IMR-90 (cell line): ENCODE measurements at regions not wholly inside any gene's neighbourhood (a gene's known extent, or its start where the extent isn't known, plus 50 kb on each side); places are given as distances from the start of the nearest gene placed in this dataset.

ENCODE experiments used
- ATAC-seq: fragments of 200-7000 bp; cut with Tn5 transposase; 2 replicates; pipeline ENCODE4 v1.9.1; 2020; ENCODE audit warnings: low read depth, mild to moderate bottlenecking, moderate library complexity
- BruUV-seq: library from RNA; stranded (reverse); fragments of 400-500 nt; replicated peaks from 2 replicates; lab custom pipeline; 2021; lab: Mats Ljungman, UMichigan
- CTCF ChIA-PET: fragments of 300-600 bp; formaldehyde crosslinking; extraction: SDS; loops from one replicate; lab custom pipeline; 2021; ENCODE audit warnings: antibody characterized with exemption; lab: Yijun Ruan, JAX
- POLR2A ChIA-PET: fragments of 300-600 bp; sonication (Branson Sonifier 250); formaldehyde crosslinking; loops from one replicate; lab custom pipeline; 2022; ENCODE audit warnings: antibody characterized with exemption; ENCODE audit not compliant: unreplicated experiment; lab: Charles Lee
- DNase-seq: peaks from one replicate; pipeline ENCODE4 v3.0.0; 2013
- H2AFZ ChIP-seq: replicated peaks from 2 replicates; pipeline ENCODE3; 2013; ENCODE audit warnings: low read length, mild to moderate bottlenecking; ENCODE audit not compliant: poor library complexity
- H2AK5ac ChIP-seq: 2 replicates; pipeline ENCODE4 v1.6.1; 2013; ENCODE audit warnings: low read depth, low read length, inconsistent platforms
- H2AK9ac ChIP-seq: replicated peaks from 2 replicates; pipeline ENCODE3; 2013; ENCODE audit warnings: mild to moderate bottlenecking, low read depth, low read length, moderate library complexity; ENCODE audit not compliant: poor library complexity
- H2BK120ac ChIP-seq: 2 replicates; pipeline ENCODE4 v1.6.1; 2013; ENCODE audit warnings: low read depth, low read length, inconsistent platforms
- H2BK15ac ChIP-seq: 3 replicates; pipeline ENCODE4 v1.6.1; 2013; ENCODE audit warnings: low read depth, low read length, inconsistent platforms
- H2BK20ac ChIP-seq: 2 replicates; pipeline ENCODE4 v1.6.1; 2013; ENCODE audit warnings: low read depth, mild to moderate bottlenecking, inconsistent platforms, low read length, moderate library complexity
- H2BK5ac ChIP-seq: 2 replicates; pipeline ENCODE4 v1.6.1; 2013; ENCODE audit warnings: mild to moderate bottlenecking, low read depth, low read length, inconsistent platforms; ENCODE audit not compliant: poor library complexity, severe bottlenecking
- H3K14ac ChIP-seq: replicated peaks from 2 replicates; pipeline ENCODE4 v1.6.1; 2013; ENCODE audit warnings: low read depth, low read length, inconsistent platforms
- H3K18ac ChIP-seq: 2 replicates; pipeline ENCODE4 v1.6.1; 2013; ENCODE audit warnings: low read depth, low read length, control low read depth
- H3K23ac ChIP-seq: 2 replicates; pipeline ENCODE4 v1.6.1; 2013; ENCODE audit warnings: low read depth, low read length, inconsistent platforms
- H3K27ac ChIP-seq: 2 replicates; pipeline ENCODE4 v1.5.1; 2013; ENCODE audit warnings: mild to moderate bottlenecking, control low read depth, low read length; ENCODE audit not compliant: insufficient read depth
- H3K27me3 ChIP-seq: 2 replicates; pipeline ENCODE4 v1.6.1; 2013; ENCODE audit warnings: low read length; ENCODE audit not compliant: control insufficient read depth, insufficient read depth
- H3K36me3 ChIP-seq: 2 replicates; pipeline ENCODE4 v1.6.1; 2013; ENCODE audit warnings: low read length, mixed read lengths; ENCODE audit not compliant: control insufficient read depth, insufficient read depth
- H3K4ac ChIP-seq: 2 replicates; pipeline ENCODE4 v1.6.1; 2013; ENCODE audit warnings: low read depth, low read length, inconsistent platforms
- H3K4me1 ChIP-seq: 2 replicates; pipeline ENCODE4 v1.6.1; 2013; ENCODE audit warnings: low read length, mixed read lengths; ENCODE audit not compliant: control insufficient read depth, insufficient read depth
- H3K4me2 ChIP-seq: 2 replicates; pipeline ENCODE4 v1.6.1; 2013; ENCODE audit warnings: low read depth, mild to moderate bottlenecking, control low read depth, low read length, moderate library complexity
- H3K4me3 ChIP-seq: 2 replicates; pipeline ENCODE4 v1.5.1; 2013; ENCODE audit warnings: low read depth, mild to moderate bottlenecking, control low read depth, low read length, moderate library complexity; ENCODE audit not compliant: insufficient read depth
- H3K56ac ChIP-seq: 2 replicates; pipeline ENCODE4 v1.6.1; 2013; ENCODE audit warnings: low read length, inconsistent platforms; ENCODE audit not compliant: insufficient read depth; ENCODE audit errors: extremely low read depth
- H3K79me1 ChIP-seq, 2 experiments: 2 replicates each; pipeline ENCODE4 v1.6.1; 2013; ENCODE audit warnings: low read length in 2 of 2, inconsistent platforms in 1 of 2, low read depth in 1 of 2
- H3K9ac ChIP-seq: 2 replicates; pipeline ENCODE4 v1.6.1; 2013; ENCODE audit warnings: low read depth, low read length, control low read depth
- H3K9me1 ChIP-seq: 2 replicates; pipeline ENCODE4 v1.6.1; 2013; ENCODE audit warnings: low read length, inconsistent platforms; ENCODE audit not compliant: insufficient read depth
- H3K9me3 ChIP-seq: 2 replicates; pipeline ENCODE4 v1.6.1; 2013; ENCODE audit warnings: low read length; ENCODE audit not compliant: control insufficient read depth, insufficient read depth
- H4K20me1 ChIP-seq: 2 replicates; pipeline ENCODE4 v1.6.1; 2013; ENCODE audit warnings: low read length, inconsistent platforms; ENCODE audit not compliant: insufficient read depth
- H4K5ac ChIP-seq: 2 replicates; pipeline ENCODE4 v1.6.1; 2013; ENCODE audit warnings: mild to moderate bottlenecking, low read depth, low read length, control low read depth
- H4K8ac ChIP-seq, 2 experiments: 2 replicates each; pipeline ENCODE4 v1.6.1; 2013; ENCODE audit warnings: low read depth in 2 of 2, low read length in 2 of 2, control low read depth in 1 of 2, inconsistent platforms in 1 of 2
- H4K91ac ChIP-seq: 2 replicates; pipeline ENCODE4 v1.6.1; 2013; ENCODE audit warnings: low read depth, low read length, inconsistent platforms; ENCODE audit not compliant: insufficient read depth
- BHLHE40 ChIP-seq: fragments of 150-350 bp; IDR thresholded peaks from 2 replicates; pipeline ENCODE4 v1.6.1; 2016; ENCODE audit warnings: mild to moderate bottlenecking, low read depth, low read length
- CEBPB ChIP-seq: IDR thresholded peaks from 2 replicates; pipeline ENCODE4 v1.6.1; 2012; ENCODE audit warnings: low read depth, low read length, improper control_type of control experiment
- CHD1 ChIP-seq: IDR thresholded peaks from 2 replicates; pipeline ENCODE4 v1.6.1; 2012; ENCODE audit warnings: low read depth, low read length, improper control_type of control experiment
- ELK1 ChIP-seq: fragments of 150-350 bp; IDR thresholded peaks from 2 replicates; pipeline ENCODE4 v1.6.1; 2016; ENCODE audit warnings: low read depth, mild to moderate bottlenecking, low read length, moderate library complexity, borderline replicate concordance
- FOS ChIP-seq: fragments of 150-350 bp; IDR thresholded peaks from 2 replicates; pipeline ENCODE4 v1.6.1; 2016; ENCODE audit warnings: low read depth, low read length
- MAFK ChIP-seq: IDR thresholded peaks from 2 replicates; pipeline ENCODE4 v1.6.1; 2012; ENCODE audit warnings: low read depth, low read length, improper control_type of control experiment
- MAZ ChIP-seq: IDR thresholded peaks from 2 replicates; pipeline ENCODE4 v1.6.1; 2012; ENCODE audit warnings: low read depth, mild to moderate bottlenecking, low read length, improper control_type of control experiment, moderate library complexity, borderline replicate concordance
- MXI1 ChIP-seq: IDR thresholded peaks from 2 replicates; pipeline ENCODE4 v1.6.1; 2012; ENCODE audit warnings: low read depth, mild to moderate bottlenecking, low read length, moderate library complexity, borderline replicate concordance
- NFE2L2 ChIP-seq: fragments of 150-350 bp; IDR thresholded peaks from 2 replicates; pipeline ENCODE4 v1.6.1; 2016; ENCODE audit warnings: low read depth, mild to moderate bottlenecking, low read length
- RAD21 ChIP-seq: IDR thresholded peaks from 2 replicates; pipeline ENCODE4 v1.6.1; 2012; ENCODE audit warnings: low read length, improper control_type of control experiment
- RCOR1 ChIP-seq: IDR thresholded peaks from 2 replicates; pipeline ENCODE4 v1.6.1; 2012; ENCODE audit warnings: mild to moderate bottlenecking, low read length, improper control_type of control experiment; ENCODE audit not compliant: insufficient replicate concordance
- RFX5 ChIP-seq: IDR thresholded peaks from 2 replicates; pipeline ENCODE4 v1.8.0; 2012; ENCODE audit warnings: low read depth, mild to moderate bottlenecking, low read length, moderate library complexity
- SMC3 ChIP-seq: fragments of 150-350 bp; IDR thresholded peaks from 2 replicates; pipeline ENCODE4 v1.6.1; 2016; ENCODE audit warnings: low read depth, mild to moderate bottlenecking, antibody characterized with exemption, low read length, moderate library complexity
- USF2 ChIP-seq: fragments of 150-350 bp; IDR thresholded peaks from 2 replicates; pipeline ENCODE4 v1.6.1; 2017; ENCODE audit warnings: mild to moderate bottlenecking, antibody characterized with exemption, low read length, low read depth
- WGBS, 2 experiments: methylation state at CpG; one replicate each; pipeline versions ENCODE4 v1.1.5 to v1.1.7; 2013; ENCODE audit warnings: missing lambda C conversion rate in 2 of 2; ENCODE audit not compliant: insufficient read length in 1 of 2; ENCODE audit errors: extremely low coverage in 2 of 2; 5-methylcytosine and 5-hydroxymethylcytosine counted together
- dilution Hi-C: fragments of 300-500 bp; cut with HindIII; formaldehyde crosslinking; loops from one replicate; pipeline ENCODE4 v1.14.3; 2018; ENCODE audit warnings: low sequenced_read_pairs; ENCODE audit not compliant: unreplicated experiment
- in situ Hi-C: fragments of 300-500 bp; cut with MboI; formaldehyde crosslinking; loops from 3 replicates; pipeline ENCODE4 v1.14.3; 2019; ENCODE audit warnings: low sequenced_read_pairs, inconsistent platforms, mixed read lengths
- intact Hi-C: fragments of 100-400 bp; cut with micrococcal nuclease; formaldehyde crosslinking; loops from 2 replicates; pipeline ENCODE4 v1.10.0; 2022

- in situ Hi-C loops: no loop called here
- no peaks in the 10 kb centered on the region for H3K27me3 ChIP-seq
- H2AK9ac ChIP-seq: no peak overlapping the region
- H3K4me3 ChIP-seq: no peak overlapping the region
- no peak overlapping the region for H2BK20ac ChIP-seq
- H3K4me1 ChIP-seq: peaks cover 6% of the 10 kb centered on the region; the same call in 1 of the 2 replicates
- H3K23ac ChIP-seq: peak overlapping the region; percentile 55; the same call in 1 of the 2 replicates
- H2BK15ac ChIP-seq: no peak overlapping the region
- H4K91ac ChIP-seq: no peak overlapping the region
- H3K14ac ChIP-seq: no peak overlapping the region; the same call in 1 of the 2 replicates
- peaks cover 2 to 22% of the 10 kb centered on the region in 2 experiments; a peak in 3 of 4 replicates for H3K79me1 ChIP-seq
- intact Hi-C loops: loop anchor here (5.0 kb wide), 2 partner anchors 42 to 67 kb away; partner anchors contain the start of gene NIBAN1
- DNase-seq (no peak), ATAC-seq (no peak)
- no peak overlapping the region for H2BK5ac ChIP-seq
- H3K27ac ChIP-seq: no peak overlapping the region
- H2AK5ac ChIP-seq: no peak overlapping the region
- TF ChIP-seq RFX5 (no peak), CHD1 (no peak), FOS (no peak), MAZ (no peak), ELK1 (no peak), BHLHE40 (no peak), NFE2L2 (no peak), MAFK (no peak), RCOR1 (no peak), USF2 (no peak), SMC3 (no peak), CEBPB (no peak), RAD21 (no peak), MXI1 (no peak)
- no peaks in the 10 kb centered on the region for H3K9me3 ChIP-seq
- H2BK120ac ChIP-seq: no peak overlapping the region
- no peak overlapping the region for H3K18ac ChIP-seq
- H3K4me2 ChIP-seq: no peak overlapping the region
- no TSS peak for BruUV-seq
- H3K36me3 ChIP-seq: no peaks in the 10 kb centered on the region
- no peak overlapping the region for H3K4ac ChIP-seq
- H4K5ac ChIP-seq: no peak overlapping the region
- dilution Hi-C loops: no loop called here
- peaks cover 10% of the 10 kb centered on the region; the same call in 1 of the 2 replicates for H3K9me1 ChIP-seq
- ChIA-PET CTCF (no interaction called here), POLR2A (interaction anchor here (0.6 kb wide), 1 partner anchor 15 kb away, joined by 3 read pairs; no protein-coding TSS in a partner anchor)
- WGBS, 2 experiments: 17% methylated on average over 1 of the region's 3 CpGs; no CpG with 5 or more reads in 1 of the 2 experiments
- H2AFZ ChIP-seq: no peak overlapping the region
- no peaks in the 10 kb centered on the region for H4K20me1 ChIP-seq
- H3K56ac ChIP-seq: no peak overlapping the region
- H3K9ac ChIP-seq: no peak overlapping the region
- no peak overlapping the region for H4K8ac ChIP-seq
These were observed 68.5 kb downstream of the NIBAN1 start for GRCh38 chr1:184905601-184906322.
